HepG2 (cell line): ENCODE measurements at regions not wholly inside any gene's neighbourhood (a gene's known extent, or its start where the extent isn't known, plus 50 kb on each side); places are given as distances from the start of the nearest gene placed in this dataset.

Source experiments
- ATAC-seq: fragments of 200-7000 bp; cut with Tn5 transposase; 3 replicates; pipeline ENCODE4 v1.9.1; 2020; ENCODE audit warnings: mild to moderate bottlenecking, moderate library complexity
- BruUV-seq: library from RNA; stranded (reverse); fragments of 400-500 nt; replicated peaks from 2 replicates; lab custom pipeline; 2021; lab: Mats Ljungman, UMichigan
- CTCF ChIA-PET: fragments of 300-600 bp; formaldehyde crosslinking; extraction: SDS; loops from one replicate; lab custom pipeline; 2021; ENCODE audit warnings: low total read pairs, inconsistent platforms, low intra/inter-chr PET ratio; lab: Yijun Ruan, JAX
- POLR2A ChIA-PET: fragments of 350-600 bp; sonication (Branson Sonifier 250); formaldehyde crosslinking; loops from one replicate; lab custom pipeline; 2020; ENCODE audit warnings: antibody characterized with exemption, inconsistent platforms; lab: Yijun Ruan, JAX
- DNase-seq: peaks from one replicate; pipeline ENCODE4 v3.0.0-alpha.2; 2015; ENCODE audit warnings: low spot score
- FAIRE-seq: peaks from 3 replicates; lab custom pipeline; 2011; peaks lifted over from hg19 to GRCh38; lab: Jason Lieb, UNC
- H2AFZ ChIP-seq: one replicate; pipeline ENCODE4 v1.6.1; 2011; ENCODE audit warnings: low read length, inconsistent platforms
- H3K27ac ChIP-seq: fragments of 300-600 bp; 3 replicates; pipeline ENCODE4 v1.8.0; 2011; ENCODE audit warnings: mixed run types, mild to moderate bottlenecking, mixed read lengths, low read length, inconsistent platforms; ENCODE audit not compliant: insufficient read depth; ENCODE audit errors: extremely low read length
- H3K27me3 ChIP-seq, 2 experiments: fragments of 200-600 bp in 1 of 2; 2 replicates in 1 of 2; 3 replicates in 1 of 2; pipeline versions ENCODE4 v1.6.0 to v1.8.0; 2011; ENCODE audit warnings: low read length in 2 of 2, mild to moderate bottlenecking in 2 of 2, moderate library complexity in 2 of 2, inconsistent platforms in 1 of 2; ENCODE audit not compliant: insufficient read depth in 2 of 2, control insufficient read depth in 1 of 2
- H3K36me3 ChIP-seq, 2 experiments: fragments of 200-600 bp in 1 of 2; replicated peaks in 1 of 2; 2 replicates in 1 of 2; 3 replicates in 1 of 2; pipeline versions ENCODE4 v1.5.1 to v1.8.0; 2011; ENCODE audit warnings: low read length in 2 of 2, inconsistent platforms in 1 of 2; ENCODE audit not compliant: insufficient read depth in 2 of 2, control insufficient read depth in 1 of 2
- H3K4me1 ChIP-seq: 2 replicates; pipeline ENCODE4 v1.5.1; 2012; ENCODE audit warnings: low read length, inconsistent platforms; ENCODE audit not compliant: insufficient read depth
- H3K4me2 ChIP-seq: 2 replicates; pipeline ENCODE4 v1.6.0; 2011; ENCODE audit warnings: low read depth, low read length, inconsistent platforms
- H3K4me3 ChIP-seq, 3 experiments: fragments of 200-600 bp in 1 of 3; sonication (generic), shearing (Covaris generic) in 1 of 3; replicated peaks in 1 of 3; 2 replicates each; pipeline ENCODE4 v1.5.1; 2011 to 2016; ENCODE audit warnings: low read length in 3 of 3, inconsistent platforms in 2 of 3, low read depth in 2 of 3, mild to moderate bottlenecking in 2 of 3, control low read depth in 1 of 3, mixed read lengths in 1 of 3; ENCODE audit not compliant: insufficient read depth in 1 of 3
- H3K79me2 ChIP-seq: one replicate; pipeline ENCODE4 v1.6.1; 2011; ENCODE audit warnings: low read length, inconsistent platforms; ENCODE audit not compliant: insufficient read depth
- H3K9ac ChIP-seq: 2 replicates; pipeline ENCODE4 v1.6.0; 2011; ENCODE audit warnings: mild to moderate bottlenecking, low read depth, low read length, inconsistent platforms; ENCODE audit not compliant: insufficient read depth
- H3K9me3 ChIP-seq: 2 replicates; pipeline ENCODE4 v1.5.1; 2012; ENCODE audit warnings: mild to moderate bottlenecking, low read length
- H4K20me1 ChIP-seq: 2 replicates; pipeline ENCODE4 v1.6.0; 2011; ENCODE audit warnings: inconsistent platforms, mild to moderate bottlenecking, low read length, moderate library complexity; ENCODE audit not compliant: insufficient read depth
- ATF3 ChIP-seq: sonication (generic); formaldehyde crosslinking; IDR thresholded peaks from 2 replicates; pipeline ENCODE4 v1.4.0; 2020; ENCODE audit warnings: missing genetic modification reagents
- ATF7 ChIP-seq, 2 experiments: fragments of 450-650 bp in 1 of 2; sonication (generic) in 1 of 2; formaldehyde crosslinking in 1 of 2; IDR thresholded peaks; 2 replicates each; pipeline versions ENCODE4 v1.4.0 to v1.6.1; 2016 to 2020; ENCODE audit warnings: antibody characterized with exemption in 1 of 2, mild to moderate bottlenecking in 1 of 2, missing genetic modification reagents in 1 of 2
- ETV5 ChIP-seq: IDR thresholded peaks from 2 replicates; pipeline ENCODE4 v1.6.1; 2018; ENCODE audit warnings: missing biosample characterization, missing genetic modification reagents, inconsistent platforms, borderline replicate concordance
- IRF2 ChIP-seq: IDR thresholded peaks from 2 replicates; pipeline ENCODE4 v1.6.1; 2018; ENCODE audit warnings: missing genetic modification reagents, missing compliant biosample characterization
- ZNF274 ChIP-seq: sonication (generic); formaldehyde crosslinking; IDR thresholded peaks from 2 replicates; pipeline ENCODE4 v1.5.1; 2020; ENCODE audit warnings: mild to moderate bottlenecking, missing genetic modification reagents
- WGBS: methylation state at CpG from one replicate; pipeline ENCODE4 v1.1.6; 2017; ENCODE audit warnings: low lambda C conversion rate; 5-methylcytosine and 5-hydroxymethylcytosine counted together
- in situ Hi-C: cut with HindIII; loops from 2 replicates; pipeline ENCODE4 v1.10.0; 2017; ENCODE audit warnings: low pct_unique_long_range_greater_than_20kb; ENCODE audit not compliant: extremely low pct_ligation_motif_present
- intact Hi-C: fragments of 100-400 bp; cut with micrococcal nuclease; formaldehyde crosslinking; loops from one replicate; pipeline ENCODE4 v1.10.0; 2022; ENCODE audit not compliant: unreplicated experiment

DNA sequence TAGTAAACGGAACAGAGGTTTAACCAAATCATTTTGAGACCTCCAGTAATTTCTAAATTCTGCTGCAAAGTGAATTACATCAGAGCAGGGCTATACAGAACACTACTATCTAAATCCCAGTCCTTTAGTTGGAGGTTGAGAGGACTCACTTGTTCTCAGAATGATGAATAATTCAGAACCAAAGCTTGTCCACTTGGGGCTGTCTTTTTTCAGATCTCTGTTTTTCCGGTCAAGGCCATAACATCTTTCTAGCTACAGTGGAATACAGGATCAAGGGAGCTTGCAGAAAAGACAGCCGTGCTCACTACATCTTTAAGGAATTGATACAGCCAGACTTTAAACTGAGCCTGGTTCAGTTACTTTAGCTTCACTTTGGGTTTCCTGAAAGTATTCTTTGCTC is 194.5 kb downstream of the EFHB start:
- no TSS peak for BruUV-seq
- in situ Hi-C loops (no loop called here), intact Hi-C loops (no loop called here)
- FAIRE-seq (no peak), DNase-seq (no peak), ATAC-seq (no peak)
- peaks cover 18% of the 10 kb centered on the region for H3K9me3 ChIP-seq
- WGBS, result 0% methylated on average over 3 of the region's 3 CpGs
- H3K4me1 ChIP-seq, result 0 out of 2 replicates have a peak, but pooled peaks cover 8% of the 10 kb centered on the region
- no peaks in the 10 kb centered on the region for H3K36me3 ChIP-seq
- H3K79me2 ChIP-seq, result no peaks in the 10 kb centered on the region
- no peak overlapping the region for H2AFZ ChIP-seq
- H3K27ac ChIP-seq, result no peak overlapping the region
- H3K27me3 ChIP-seq, result no peaks in the 10 kb centered on the region
- no peak overlapping the region for H3K4me2 ChIP-seq
- no peak overlapping the region for H3K4me3 ChIP-seq
- CTCF ChIA-PET, result no interaction called here
- TF ChIP-seq ETV5 (CRISPR knock-in tag), result no peak
- TF ChIP-seq IRF2 (CRISPR knock-in tag), result no peak
- TF ChIP-seq ATF3 (CRISPR knock-in tag), result no peak
- TF ChIP-seq ATF7 (IDR thresholded peaks at IDR 0.05), result no peak
- TF ChIP-seq ATF7 (CRISPR knock-in tag; IDR thresholded peaks at IDR 0.05), result no peak
- H3K9ac ChIP-seq, result no peak overlapping the region
- no peaks in the 10 kb centered on the region for H4K20me1 ChIP-seq
- POLR2A ChIA-PET, result no interaction called here

GRCh38 chr3:19738846-19739245 is 195.2 kb downstream of the EFHB start:
- Histone ChIP-seq H3K27ac (no peak overlapping the region), H3K36me3 (no peaks in the 10 kb centered on the region), H3K9me3 (peaks cover 18% of the 10 kb centered on the region), H3K9ac (no peak overlapping the region), H3K4me3 (no peak overlapping the region), H2AFZ (no peak overlapping the region), H3K79me2 (no peaks in the 10 kb centered on the region), H3K4me2 (no peak overlapping the region), H4K20me1 (no peaks in the 10 kb centered on the region), H3K27me3 (no peaks in the 10 kb centered on the region), H3K4me1 (0 out of 2 replicates have a peak, but pooled peaks cover 8% of the 10 kb centered on the region)
- intact Hi-C loops, result no loop called here
- ATAC-seq (no peak), DNase-seq (no peak), FAIRE-seq (no peak)
- no peak for TF ChIP-seq ZNF274 (CRISPR knock-in tag)
- ChIA-PET CTCF (no interaction called here), POLR2A (no interaction called here)
- BruUV-seq, result no TSS peak
- 0% methylated on average over 1 of the region's 1 CpG for WGBS
- in situ Hi-C loops, result no loop called here
